DOHH2 (cell line): ENCODE measurements at regions not wholly inside any gene's neighbourhood (a gene's known extent, or its start where the extent isn't known, plus 50 kb on each side); places are given as distances from the start of the nearest gene placed in this dataset.

Experiments
- H3F3A ChIP-seq: fragments of 200-600 bp; sonication (generic), shearing (Covaris generic); 2 replicates; pipeline ENCODE4 v1.6.0; 2016; ENCODE audit warnings: antibody characterized with exemption, mild to moderate bottlenecking; ENCODE audit not compliant: control insufficient read depth, insufficient read depth
- H3K27ac ChIP-seq: fragments of 200-600 bp; sonication (generic); 2 replicates; pipeline ENCODE4 v1.5.1; 2014; ENCODE audit warnings: low read depth, mild to moderate bottlenecking, low read length, moderate library complexity
- H3K27me3 ChIP-seq: fragments of 200-600 bp; sonication (generic); 2 replicates; pipeline ENCODE4 v1.6.1; 2014; ENCODE audit warnings: mild to moderate bottlenecking, low read length, mixed read lengths; ENCODE audit not compliant: control insufficient read depth
- H3K36me3 ChIP-seq: fragments of 200-600 bp; sonication (generic); 2 replicates; pipeline ENCODE4 v1.6.1; 2014; ENCODE audit warnings: mild to moderate bottlenecking, low read length, moderate library complexity, mixed read lengths; ENCODE audit not compliant: control insufficient read depth
- H3K4me1 ChIP-seq: fragments of 200-600 bp; sonication (generic); 2 replicates; pipeline ENCODE4 v1.6.1; 2014; ENCODE audit warnings: mild to moderate bottlenecking, low read length, mixed read lengths; ENCODE audit not compliant: control insufficient read depth
- H3K4me2 ChIP-seq: fragments of 200-600 bp; sonication (generic); 2 replicates; pipeline ENCODE4 v1.6.0; 2014; ENCODE audit warnings: mild to moderate bottlenecking, low read length, moderate library complexity
- H3K4me3 ChIP-seq: fragments of 200-600 bp; sonication (generic); 2 replicates; pipeline ENCODE4 v1.5.1; 2014; ENCODE audit warnings: mild to moderate bottlenecking, low read length, mixed read lengths
- H3K79me2 ChIP-seq: fragments of 200-600 bp; sonication (generic); 2 replicates; pipeline ENCODE4 v1.6.1; 2014; ENCODE audit warnings: mild to moderate bottlenecking, low read length, mixed read lengths; ENCODE audit not compliant: control insufficient read depth
- H3K9me2 ChIP-seq: fragments of 200-600 bp; sonication (generic); replicated peaks from 2 replicates; pipeline ENCODE4 v1.6.1; 2014; ENCODE audit warnings: mild to moderate bottlenecking, low read length, mixed read lengths; ENCODE audit not compliant: control insufficient read depth
- H3K9me3 ChIP-seq: fragments of 200-600 bp; sonication (generic); 2 replicates; pipeline ENCODE4 v1.6.1; 2014; ENCODE audit warnings: antibody characterized with exemption, low read length, mixed read lengths; ENCODE audit not compliant: control insufficient read depth, insufficient read depth
- H4K20me1 ChIP-seq: fragments of 200-600 bp; sonication (generic); 2 replicates; pipeline ENCODE4 v1.6.0; 2014; ENCODE audit warnings: low read depth, mild to moderate bottlenecking, antibody characterized with exemption, low read length, moderate library complexity; ENCODE audit not compliant: control insufficient read depth, insufficient read depth
- CTCF ChIP-seq: fragments of 200-600 bp; sonication (generic); IDR thresholded peaks from one replicate; pipeline ENCODE4 v1.5.1; 2014; ENCODE audit warnings: antibody characterized with exemption, mild to moderate bottlenecking, low read depth, low read length; ENCODE audit not compliant: poor library complexity, severe bottlenecking
- EZH2phosphoT487 ChIP-seq: fragments of 200-600 bp; sonication (generic); IDR thresholded peaks from 2 replicates; pipeline ENCODE4 v1.6.1; 2017; ENCODE audit warnings: borderline replicate concordance, mild to moderate bottlenecking, antibody characterized with exemption, low read length, moderate library complexity, mixed read lengths

DNA sequence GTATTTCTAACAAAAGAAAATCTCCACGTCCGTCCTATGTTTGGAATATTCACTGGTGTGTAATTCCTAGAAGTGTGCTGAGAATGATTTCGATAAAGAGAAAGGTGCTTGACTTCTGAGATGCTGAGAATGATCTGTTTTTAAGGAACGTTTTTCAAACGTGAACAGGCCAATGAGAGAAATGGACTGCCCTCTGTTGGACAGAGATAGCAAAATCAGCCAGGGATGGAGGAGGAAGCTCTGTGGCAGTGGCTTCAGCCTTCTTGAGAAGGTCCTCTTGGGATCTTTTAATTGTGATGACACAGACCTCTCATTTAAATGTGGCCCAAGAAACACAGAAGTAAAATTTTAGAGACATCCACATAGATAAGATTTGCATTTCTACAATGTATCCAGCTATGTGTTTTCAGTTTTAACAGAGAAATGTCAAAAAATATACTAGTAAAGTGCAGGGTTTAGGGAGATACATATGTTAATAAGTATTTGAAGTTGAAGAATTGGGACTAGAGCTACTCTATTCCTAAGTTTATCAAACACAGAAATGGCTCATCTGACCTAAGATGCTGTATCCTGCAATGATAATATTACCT lies 84.0 kb upstream of the RCN1 start:
- Histone ChIP-seq H3K79me2 (no peaks in the 10 kb centered on the region), H3K4me3 (no peak overlapping the region), H3F3A (no peaks in the 10 kb centered on the region), H3K9me3 (no peaks in the 10 kb centered on the region), H3K4me2 (no peak overlapping the region), H4K20me1 (no peaks in the 10 kb centered on the region), H3K4me1 (no peaks in the 10 kb centered on the region), H3K27me3 (peaks cover 3% of the 10 kb centered on the region; the same call in 1 of the 2 replicates), H3K27ac (no peak overlapping the region), H3K36me3 (no peaks in the 10 kb centered on the region), H3K9me2 (no peaks in the 10 kb centered on the region)
- TF ChIP-seq EZH2phosphoT487 (no peak), CTCF (peak; percentile 78)

DNA sequence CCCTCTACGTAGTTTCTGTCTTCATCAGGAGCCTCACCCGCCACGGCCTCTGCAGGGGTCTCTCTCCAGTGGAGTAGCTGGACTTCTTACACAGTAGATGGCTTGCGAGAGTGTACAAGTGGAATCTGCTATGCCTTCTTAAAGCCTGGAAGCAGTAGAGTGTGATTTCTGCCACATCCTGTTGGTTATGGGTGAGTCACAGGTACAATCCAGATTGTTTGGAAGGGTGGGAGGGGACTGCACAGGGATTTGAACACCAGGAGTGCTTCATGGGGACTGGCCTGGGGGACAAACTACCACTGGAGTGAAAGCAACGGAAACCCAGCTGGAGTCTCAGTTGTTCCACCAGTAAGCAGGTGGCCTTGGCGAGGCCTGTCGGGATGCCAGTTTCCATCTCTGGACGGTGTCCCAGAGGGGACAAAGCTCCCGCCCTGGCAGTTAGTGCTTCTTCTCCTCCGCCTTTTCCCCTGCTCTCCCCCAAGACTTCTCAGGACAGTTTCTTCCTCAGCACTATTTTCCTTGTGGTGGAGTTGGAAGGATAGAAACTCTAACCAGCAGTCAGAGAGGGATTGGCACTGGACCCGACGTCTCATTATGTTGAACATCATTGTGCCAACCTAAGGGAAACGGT lies 85.0 kb upstream of the RCN1 start:
- TF ChIP-seq EZH2phosphoT487 = no peak
- no peak for TF ChIP-seq CTCF
- Histone ChIP-seq H3K4me1 (no peaks in the 10 kb centered on the region), H3K4me2 (no peak overlapping the region), H3K4me3 (no peak overlapping the region), H4K20me1 (no peaks in the 10 kb centered on the region), H3K9me3 (no peaks in the 10 kb centered on the region), H3K27ac (no peak overlapping the region), H3K9me2 (no peaks in the 10 kb centered on the region), H3F3A (no peaks in the 10 kb centered on the region), H3K36me3 (no peaks in the 10 kb centered on the region), H3K27me3 (peaks cover 3% of the 10 kb centered on the region; the same call in 1 of the 2 replicates), H3K79me2 (no peaks in the 10 kb centered on the region)

DNA sequence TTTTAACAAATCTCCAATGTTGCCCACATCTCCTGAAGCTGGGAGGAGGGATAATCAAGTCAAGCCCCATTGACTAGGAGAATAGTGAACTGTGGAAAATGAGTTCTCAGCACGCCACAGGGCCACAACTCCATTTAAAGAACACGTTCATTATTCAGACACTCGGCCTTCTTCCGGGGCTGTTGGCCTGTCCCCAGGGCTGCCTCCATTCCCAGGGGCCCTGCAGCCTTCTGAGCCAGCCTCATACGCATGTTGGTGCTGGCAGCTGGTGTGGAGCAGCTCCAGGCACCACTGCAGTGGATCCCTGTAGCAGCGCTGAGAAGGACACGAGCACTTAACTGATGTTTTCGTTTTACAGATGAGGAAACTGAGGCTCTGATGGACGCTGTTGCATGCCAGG lies 87.5 kb upstream of the RCN1 start:
- no peaks in the 10 kb centered on the region for H3K36me3 ChIP-seq
- H4K20me1 ChIP-seq = no peaks in the 10 kb centered on the region
- TF ChIP-seq EZH2phosphoT487 (no peak), CTCF (no peak)
- no peaks in the 10 kb centered on the region for H3K27me3 ChIP-seq
- H3K9me3 ChIP-seq = no peaks in the 10 kb centered on the region
- no peaks in the 10 kb centered on the region for H3F3A ChIP-seq
- no peaks in the 10 kb centered on the region for H3K4me1 ChIP-seq
- no peaks in the 10 kb centered on the region for H3K79me2 ChIP-seq
- no peaks in the 10 kb centered on the region for H3K9me2 ChIP-seq
- H3K27ac ChIP-seq = no peak overlapping the region
- H3K4me3 ChIP-seq = no peak overlapping the region
- no peak overlapping the region for H3K4me2 ChIP-seq
